ENCODE measurements at regions not wholly inside any gene's neighbourhood (a gene's known extent, or its start where the extent isn't known, plus 50 kb on each side); places are given as distances from the start of the nearest gene placed in this dataset.

- ChIA-PET CTCF (interaction anchor here (1.2 kb wide), 1 partner anchor 1012 kb away, joined by 3 read pairs; no protein-coding TSS in a partner anchor), POLR2A (no interaction called here)
- Mint-ChIP-seq H3K27ac (no peak overlapping the region), H3K36me3 (peaks cover 14% of the 10 kb centered on the region), H3K4me1 (peaks cover 23% of the 10 kb centered on the region), H3K4me3 (no peak overlapping the region), H3K27me3 (ENCODE audit: low read depth) (no peaks in the 10 kb centered on the region; the same call in 1 of the 2 replicates), H3K9me3 (peaks cover 25% of the 10 kb centered on the region)
- DNase-seq (ENCODE audit: low spot score) (no peak), ATAC-seq (no peak)
- TF ChIP-seq GTF2I (CRISPR knock-in tag; conservative IDR thresholded peaks at IDR 0.05) (no peak), TCF7 (CRISPR knock-in tag; IDR thresholded peaks at IDR 0.05; ENCODE audit: low read depth) (no peak), MLX (CRISPR knock-in tag; IDR thresholded peaks at IDR 0.05) (no peak), ZNF671 (CRISPR knock-in tag; IDR thresholded peaks at IDR 0.05) (no peak), ETV6 (CRISPR knock-in tag; IDR thresholded peaks at IDR 0.05) (no peak), ZSCAN18 (CRISPR knock-in tag; IDR thresholded peaks at IDR 0.05) (no peak), ZNF317 (CRISPR knock-in tag; IDR thresholded peaks at IDR 0.05; ENCODE audit: borderline replicate concordance, low read depth) (no peak), TEAD1 (CRISPR knock-in tag; IDR thresholded peaks at IDR 0.05) (no peak), JUN (CRISPR knock-in tag; IDR thresholded peaks at IDR 0.05) (no peak)
These were observed 129.0 kb upstream of the THBS1 start for GRCh38 chr15:39451871-39452270.

- H3K27ac Mint-ChIP-seq: no peak overlapping the region
- TF ChIP-seq TCF7 (CRISPR knock-in tag; IDR thresholded peaks at IDR 0.05; ENCODE audit: low read depth) (no peak), CDX4 (CRISPR knock-in tag; IDR thresholded peaks at IDR 0.05; ENCODE audit: borderline replicate concordance) (no peak), ZNF281 (CRISPR knock-in tag; IDR thresholded peaks at IDR 0.05) (no peak), PRRX2 (CRISPR knock-in tag; IDR thresholded peaks at IDR 0.05) (no peak), PRDM15 (CRISPR knock-in tag; IDR thresholded peaks at IDR 0.05) (no peak), MYBL2 (CRISPR knock-in tag; IDR thresholded peaks at IDR 0.05) (no peak)
- ATAC-seq: no peak
- POLR2A ChIA-PET: no interaction called here
- CTCF ChIA-PET: no interaction called here
- H3K36me3 Mint-ChIP-seq: peaks cover 14% of the 10 kb centered on the region
- no peak for DNase-seq (ENCODE audit: low spot score)
- no peak overlapping the region for H3K4me3 Mint-ChIP-seq
- H3K27me3 Mint-ChIP-seq (ENCODE audit: low read depth): no peaks in the 10 kb centered on the region; the same call in 1 of the 2 replicates
- peaks cover 7% of the 10 kb centered on the region; the same call in 1 of the 2 replicates for H3K4me1 Mint-ChIP-seq
- peaks cover 25% of the 10 kb centered on the region for H3K9me3 Mint-ChIP-seq
These were observed 127.3 kb upstream of the THBS1 start for GRCh38 chr15:39453620-39454019.
